ENCODE measurements at regions not wholly inside any gene's neighbourhood (a gene's known extent, or its start where the extent isn't known, plus 50 kb on each side); places are given as distances from the start of the nearest gene placed in this dataset.

- ATAC-seq (no peak), DNase-seq (no peak)
- intact Hi-C loops (cut with DNase I, micrococcal nuclease): no loop called here
Measured at GRCh38 chr13:73462241-73462640, 403.4 kb downstream of the KLF5 start.

DNA sequence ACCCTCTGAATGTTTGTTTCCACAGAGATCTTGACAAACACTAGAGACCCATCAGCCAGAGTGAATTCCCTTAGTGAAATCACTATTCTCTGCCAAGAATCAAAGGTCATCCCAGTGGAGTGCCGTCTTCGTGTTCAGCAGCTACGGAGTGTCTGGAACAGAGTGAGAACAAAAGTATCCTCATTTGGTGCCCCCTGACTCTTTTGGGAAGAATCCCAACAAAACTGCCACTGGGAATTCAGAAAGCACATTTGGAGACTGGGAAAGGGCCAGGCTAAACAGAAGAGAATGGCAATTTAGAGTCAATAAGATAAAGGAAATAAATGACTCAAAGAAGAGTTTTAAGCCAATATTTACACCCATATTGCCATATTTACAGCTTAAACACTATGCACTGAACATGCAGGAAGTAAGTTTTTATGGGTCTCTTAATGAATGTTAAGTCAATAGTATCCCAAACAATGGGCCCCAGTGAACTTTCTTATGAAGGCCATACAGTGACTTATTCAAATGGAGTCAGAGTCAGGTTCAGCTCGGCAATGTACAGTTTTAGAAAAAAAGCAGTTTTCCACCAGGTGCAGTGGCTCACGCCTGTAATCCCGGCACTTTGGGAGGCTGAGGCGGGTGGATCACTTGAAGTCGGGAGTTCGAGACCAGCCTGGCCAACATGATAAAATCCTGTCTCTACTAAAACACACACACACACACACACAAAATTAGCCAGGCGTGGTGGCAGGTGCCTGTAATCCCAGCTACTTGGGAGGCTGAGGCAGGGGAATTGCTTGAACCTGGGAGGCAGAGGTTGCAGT is 392.6 kb downstream of the KLF5 start:
- peak; percentile 36 to 50 for DNase-seq
- intact Hi-C loops (cut with DNase I, micrococcal nuclease): no loop called here
- peak; percentile 99 for ATAC-seq

GRCh38 chr13:73450583-73450982 is 391.8 kb downstream of the KLF5 start:
- ATAC-seq (no peak), DNase-seq (no peak)
- intact Hi-C loops (cut with DNase I, micrococcal nuclease): no loop called here

GRCh38 chr13:73449252-73449651 is 390.4 kb downstream of the KLF5 start:
- ATAC-seq: no peak
- intact Hi-C loops (cut with DNase I, micrococcal nuclease): no loop called here
- DNase-seq: no peak

- intact Hi-C loops (cut with DNase I, micrococcal nuclease): no loop called here
- ATAC-seq: no peak
- DNase-seq: peak in 1 of 2 donors; percentile 39
Measured at GRCh38 chr13:73440296-73440895, 381.6 kb downstream of the KLF5 start.

GRCh38 chr13:73433890-73434289 is 375.1 kb downstream of the KLF5 start:
- ATAC-seq (no peak), DNase-seq (no peak)
- intact Hi-C loops (cut with DNase I, micrococcal nuclease): no loop called here

- intact Hi-C loops (cut with DNase I, micrococcal nuclease): no loop called here
- ATAC-seq (no peak), DNase-seq (no peak)
Measured at GRCh38 chr13:73433458-73433857, 374.7 kb downstream of the KLF5 start.

- intact Hi-C loops (cut with DNase I, micrococcal nuclease): no loop called here
- ATAC-seq (peak; percentile 67), DNase-seq (no peak)
Measured at GRCh38 chr13:73429701-73430100, 370.9 kb downstream of the KLF5 start.

- no peak for DNase-seq
- ATAC-seq: peak; percentile 57
- intact Hi-C loops (cut with DNase I, micrococcal nuclease): no loop called here
Measured at GRCh38 chr13:73428706-73429105, 369.9 kb downstream of the KLF5 start.

- intact Hi-C loops (cut with DNase I, micrococcal nuclease): no loop called here
- ATAC-seq: peak; percentile 79
- no peak for DNase-seq
Measured at GRCh38 chr13:73428137-73428536, 369.3 kb downstream of the KLF5 start.

- no peak for DNase-seq
- ATAC-seq: peak; percentile 79
- intact Hi-C loops (cut with DNase I, micrococcal nuclease): no loop called here
Measured at GRCh38 chr13:73422973-73423372, 364.2 kb downstream of the KLF5 start.

DNA sequence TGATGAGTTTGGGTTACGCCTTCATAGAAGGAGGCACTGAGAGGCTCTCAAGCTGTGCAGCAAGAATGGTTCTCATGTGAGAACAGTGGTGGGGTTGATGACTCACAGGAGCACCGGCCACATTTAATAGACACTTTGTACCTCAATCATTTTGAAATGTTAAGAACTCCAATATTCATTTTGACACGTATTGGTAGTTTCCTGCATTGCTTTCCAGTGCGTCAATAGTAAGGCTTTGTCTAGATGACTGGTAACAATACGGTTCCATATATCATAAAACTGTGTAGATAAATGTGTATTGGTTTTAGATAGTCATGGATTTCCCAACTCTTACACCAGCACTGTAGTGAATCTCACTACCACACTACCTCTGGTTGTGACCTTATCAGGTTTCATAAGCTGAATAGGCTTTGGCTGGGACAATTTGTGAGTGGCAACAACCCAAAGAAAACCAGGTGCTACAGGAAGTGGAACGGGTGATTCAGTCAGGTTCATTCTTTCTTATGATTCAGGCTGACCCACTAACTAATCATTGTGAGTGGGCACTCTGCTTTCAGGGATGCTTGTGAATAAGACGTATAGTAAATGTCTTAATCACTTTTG is 362.6 kb downstream of the KLF5 start:
- DNase-seq (peak in 1 of 2 donors; percentile 55), ATAC-seq (peak; percentile 79)
- intact Hi-C loops (cut with DNase I, micrococcal nuclease): no loop called here

DNA sequence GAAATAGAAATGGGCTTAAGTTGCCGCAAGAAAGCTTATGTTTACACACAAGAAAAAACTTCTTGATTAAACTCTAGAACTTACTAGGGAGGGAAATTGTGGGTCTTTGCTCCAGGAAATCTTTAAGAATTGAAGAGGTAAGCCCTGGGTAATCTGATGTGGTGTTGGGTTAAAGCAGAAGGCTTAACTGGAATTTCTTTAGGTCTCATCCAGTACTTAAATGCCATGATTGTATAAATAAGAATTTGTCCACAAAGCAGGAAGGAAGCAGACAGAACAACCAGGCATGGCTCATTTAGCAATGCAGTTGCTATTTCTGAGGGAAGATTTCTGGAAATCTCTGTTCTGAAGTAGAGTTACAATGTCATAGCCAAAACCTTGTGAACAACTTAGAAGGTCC is 360.4 kb downstream of the KLF5 start:
- DNase-seq: no peak
- intact Hi-C loops (cut with DNase I, micrococcal nuclease): no loop called here
- no peak for ATAC-seq

DNA sequence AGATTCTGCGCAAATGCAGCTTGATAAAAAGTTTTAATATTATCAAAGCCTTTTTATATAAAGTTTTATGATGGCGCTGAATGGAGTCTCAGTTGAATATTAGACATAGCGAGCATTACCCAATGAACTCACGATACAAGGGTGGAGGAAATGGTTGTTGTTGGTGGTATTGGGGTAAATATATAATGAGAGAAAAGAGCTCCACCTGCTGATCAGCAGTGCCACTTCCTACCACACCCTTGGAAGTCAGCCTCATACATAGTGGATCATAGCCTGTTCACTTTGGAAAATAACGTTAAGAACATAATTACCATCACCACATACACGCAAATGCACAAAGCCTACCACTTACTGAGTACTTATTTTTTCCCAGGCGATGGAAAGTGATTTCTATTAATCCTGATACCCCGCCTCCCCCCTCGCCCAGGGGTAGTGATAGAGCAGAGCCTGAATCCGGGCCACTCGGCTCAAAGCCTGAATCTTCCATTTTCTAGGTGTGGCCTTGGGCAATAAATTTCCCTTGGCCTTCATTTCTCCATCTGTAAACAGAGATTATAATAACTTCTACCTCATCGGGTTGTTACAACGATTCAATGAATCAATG is 358.3 kb downstream of the KLF5 start:
- ATAC-seq (peak; percentile 44), DNase-seq (no peak)
- intact Hi-C loops (cut with DNase I, micrococcal nuclease): no loop called here

- no peak for ATAC-seq
- intact Hi-C loops (cut with DNase I, micrococcal nuclease): no loop called here
- no peak for DNase-seq
Measured at GRCh38 chr13:73416093-73416492, 357.3 kb downstream of the KLF5 start.

- DNase-seq (no peak), ATAC-seq (no peak)
- intact Hi-C loops (cut with DNase I, micrococcal nuclease): no loop called here
Measured at GRCh38 chr13:73413656-73414055, 354.9 kb downstream of the KLF5 start.

DNA sequence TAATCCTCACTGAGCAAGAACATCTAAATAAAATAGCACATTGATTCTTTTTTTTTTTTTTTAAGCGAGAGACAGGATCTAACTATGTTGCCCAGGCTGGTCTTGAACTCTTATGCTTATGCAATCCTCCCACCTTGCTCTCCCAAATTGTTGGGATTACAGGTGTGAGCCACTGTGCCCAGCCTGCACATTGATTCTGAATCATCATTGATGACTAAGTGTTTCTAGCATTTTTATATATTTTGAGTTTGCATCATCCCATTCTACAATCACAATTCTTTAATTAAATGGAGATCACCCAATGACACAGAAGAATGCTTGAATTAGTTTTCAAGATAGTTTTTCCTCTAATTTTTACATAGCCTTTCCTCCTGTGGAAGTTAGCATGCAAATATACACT is 354.1 kb downstream of the KLF5 start:
- intact Hi-C loops (cut with DNase I, micrococcal nuclease): no loop called here
- ATAC-seq: no peak
- no peak for DNase-seq

- DNase-seq (no peak), ATAC-seq (peak; percentile 49)
- intact Hi-C loops (cut with DNase I, micrococcal nuclease): no loop called here
Measured at GRCh38 chr13:73411067-73411809, 352.4 kb downstream of the KLF5 start.

GRCh38 chr13:73406454-73406853 is 347.6 kb downstream of the KLF5 start:
- ATAC-seq (peak; percentile 38), DNase-seq (no peak)
- intact Hi-C loops (cut with DNase I, micrococcal nuclease): no loop called here

Data from left colon (tissue), 2 donors.